ENCODE measurements at regions not wholly inside any gene's neighbourhood (a gene's known extent, or its start where the extent isn't known, plus 50 kb on each side); places are given as distances from the start of the nearest gene placed in this dataset.

DNA sequence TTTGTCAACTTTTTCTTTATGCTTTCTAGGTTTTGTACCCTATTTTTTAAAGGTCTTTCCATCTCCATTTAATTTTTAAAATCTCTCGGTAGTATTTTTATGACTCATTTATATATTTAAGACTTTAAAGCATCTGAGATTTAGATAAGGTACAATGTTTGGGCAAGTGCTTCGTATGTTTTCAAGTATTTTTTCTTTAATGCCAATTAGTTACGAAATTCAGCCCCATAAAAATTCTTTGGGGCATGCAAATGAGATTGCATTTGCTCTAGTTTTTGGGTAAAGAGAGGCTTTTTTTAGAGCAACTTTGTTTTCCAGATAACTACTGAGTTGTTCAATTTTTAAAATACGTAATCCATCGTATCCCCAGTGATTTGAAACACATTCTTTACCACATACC is 65.3 kb upstream of the CRHR1 start (continued):
- TF ChIP-seq, protein P1, sequence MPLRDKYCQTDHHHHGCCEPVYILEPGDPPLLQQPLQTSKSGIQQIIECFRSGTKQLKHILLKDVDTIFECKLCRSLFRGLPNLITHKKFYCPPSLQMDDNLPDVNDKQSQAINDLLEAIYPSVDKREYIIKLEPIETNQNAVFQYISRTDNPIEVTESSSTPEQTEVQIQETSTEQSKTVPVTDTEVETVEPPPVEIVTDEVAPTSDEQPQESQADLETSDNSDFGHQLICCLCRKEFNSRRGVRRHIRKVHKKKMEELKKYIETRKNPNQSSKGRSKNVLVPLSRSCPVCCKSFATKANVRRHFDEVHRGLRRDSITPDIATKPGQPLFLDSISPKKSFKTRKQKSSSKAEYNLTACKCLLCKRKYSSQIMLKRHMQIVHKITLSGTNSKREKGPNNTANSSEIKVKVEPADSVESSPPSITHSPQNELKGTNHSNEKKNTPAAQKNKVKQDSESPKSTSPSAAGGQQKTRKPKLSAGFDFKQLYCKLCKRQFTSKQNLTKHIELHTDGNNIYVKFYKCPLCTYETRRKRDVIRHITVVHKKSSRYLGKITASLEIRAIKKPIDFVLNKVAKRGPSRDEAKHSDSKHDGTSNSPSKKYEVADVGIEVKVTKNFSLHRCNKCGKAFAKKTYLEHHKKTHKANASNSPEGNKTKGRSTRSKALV (CRISPR knock-in tag; IDR thresholded peaks at IDR 0.05): no peak
- TF ChIP-seq ISL2 (CRISPR knock-in tag; IDR thresholded peaks at IDR 0.05) (no peak), HES4 (CRISPR knock-in tag; IDR thresholded peaks at IDR 0.05; ENCODE audit: borderline replicate concordance) (no peak), ZNF101 (CRISPR knock-in tag; IDR thresholded peaks at IDR 0.05; ENCODE audit: borderline replicate concordance, low read depth) (no peak)

DNA sequence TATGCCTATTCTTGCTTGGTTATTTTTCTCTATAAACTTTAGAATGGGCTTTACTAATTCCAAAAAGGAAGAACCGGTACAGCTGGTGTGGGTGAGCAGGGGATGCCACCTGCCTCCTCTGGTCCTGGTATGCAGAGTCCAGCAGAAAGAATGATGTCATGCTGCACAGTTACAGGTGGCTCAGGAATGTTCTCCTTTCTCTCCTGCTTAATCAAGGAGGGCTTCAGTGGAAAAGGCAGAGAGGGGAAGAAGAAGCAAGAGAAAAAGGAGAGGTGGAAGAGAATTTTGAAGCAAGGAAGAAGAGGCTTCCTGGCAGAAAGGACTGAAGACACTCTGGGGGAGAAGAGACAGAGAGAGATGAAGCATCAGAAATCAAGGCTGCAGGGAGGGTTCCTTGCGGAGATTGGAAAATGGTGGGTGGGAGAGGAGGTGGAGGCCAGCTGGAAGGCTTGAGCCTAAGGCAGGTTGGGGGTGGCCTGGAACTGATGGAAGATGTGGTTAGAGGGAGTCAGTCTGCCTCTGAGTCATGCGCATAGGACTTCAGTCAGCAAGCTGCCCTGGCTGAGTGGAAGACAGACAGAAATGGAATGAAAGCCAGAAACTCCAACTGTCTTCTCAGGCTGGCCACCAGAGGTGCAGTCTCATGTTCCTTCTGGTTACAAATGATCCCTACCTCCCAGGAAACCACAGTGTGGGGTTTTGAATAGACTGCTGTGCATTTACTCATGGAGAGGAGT is 64.6 kb upstream of the CRHR1 start:
- ATAC-seq (peak; percentile 85), DNase-seq (ENCODE audit: low spot score) (peak; percentile 41), FAIRE-seq (peak; percentile 93)
- no peak overlapping the region for H3K4me2 ChIP-seq (ENCODE audit: low read depth, low read length)
- H3K36me3 ChIP-seq (replicated peaks in 1 of 2; ENCODE audit: control insufficient read depth in 1 of 2, insufficient read depth in 2 of 2, low read length in 2 of 2): no peaks in the 10 kb centered on the region
- peaks cover 0 to 51% of the 10 kb centered on the region in 2 experiments; a peak in 4 of 5 replicates for H3K27me3 ChIP-seq (ENCODE audit: control insufficient read depth in 1 of 2, insufficient read depth in 2 of 2, low read length in 2 of 2)
- no peaks in the 10 kb centered on the region for H3K79me2 ChIP-seq (ENCODE audit: insufficient read depth, low read length)
- intact Hi-C loops (cut with micrococcal nuclease; ENCODE audit: unreplicated experiment) (no loop called here), in situ Hi-C loops (cut with HindIII; ENCODE audit: extremely low pct_ligation_motif_present, low pct_unique_long_range_greater_than_20kb) (no loop called here)
- H4K20me1 ChIP-seq (ENCODE audit: insufficient read depth, low read length): no peaks in the 10 kb centered on the region
- H3K9me3 ChIP-seq (ENCODE audit: low read length): no peaks in the 10 kb centered on the region
- no peaks in the 10 kb centered on the region for H3K4me1 ChIP-seq (ENCODE audit: insufficient read depth, low read length)
- no peak overlapping the region for H2AFZ ChIP-seq (ENCODE audit: low read length)
- H3K9ac ChIP-seq (ENCODE audit: insufficient read depth, low read depth, low read length): no peak overlapping the region
- 12% methylated on average over 3 of the region's 3 CpGs for WGBS (ENCODE audit: low lambda C conversion rate)
- ChIA-PET CTCF (ENCODE audit: low intra/inter-chr PET ratio, low total read pairs) (interaction anchor here (1.2 kb wide), 1 partner anchor 112 kb away, joined by 6 read pairs; no protein-coding TSS in a partner anchor), POLR2A (no interaction called here)
- no peak overlapping the region for H3K4me3 ChIP-seq (replicated peaks in 1 of 3; ENCODE audit: insufficient read depth in 1 of 3, low read depth in 2 of 3, low read length in 3 of 3)
- no peak overlapping the region for H3K27ac ChIP-seq (ENCODE audit: extremely low read length, insufficient read depth, low read length)
- no TSS peak for BruUV-seq (replicated peaks)
- TF ChIP-seq, protein P2, sequence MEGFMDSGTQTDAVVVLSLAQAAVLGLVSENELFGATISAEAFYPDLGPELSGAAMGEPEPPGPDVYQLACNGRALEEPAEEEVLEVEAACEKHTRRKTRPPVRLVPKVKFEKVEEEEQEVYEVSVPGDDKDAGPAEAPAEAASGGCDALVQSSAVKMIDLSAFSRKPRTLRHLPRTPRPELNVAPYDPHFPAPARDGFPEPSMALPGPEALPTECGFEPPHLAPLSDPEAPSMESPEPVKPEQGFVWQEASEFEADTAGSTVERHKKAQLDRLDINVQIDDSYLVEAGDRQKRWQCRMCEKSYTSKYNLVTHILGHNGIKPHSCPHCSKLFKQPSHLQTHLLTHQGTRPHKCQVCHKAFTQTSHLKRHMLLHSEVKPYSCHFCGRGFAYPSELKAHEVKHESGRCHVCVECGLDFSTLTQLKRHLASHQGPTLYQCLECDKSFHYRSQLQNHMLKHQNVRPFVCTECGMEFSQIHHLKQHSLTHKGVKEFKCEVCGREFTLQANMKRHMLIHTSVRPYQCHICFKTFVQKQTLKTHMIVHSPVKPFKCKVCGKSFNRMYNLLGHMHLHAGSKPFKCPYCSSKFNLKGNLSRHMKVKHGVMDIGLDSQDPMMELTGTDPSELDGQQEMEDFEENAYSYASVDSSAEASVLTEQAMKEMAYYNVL (CRISPR knock-in tag; IDR thresholded peaks at IDR 0.05; ENCODE audit: borderline replicate concordance): no peak
- no peak for TF ChIP-seq TOE1 (CRISPR knock-in tag; IDR thresholded peaks at IDR 0.05)
- TF ChIP-seq TCF7L2 (IDR thresholded peaks at IDR 0.05; ENCODE audit: low read depth, low read length): no peak
- TF ChIP-seq, protein P3, sequence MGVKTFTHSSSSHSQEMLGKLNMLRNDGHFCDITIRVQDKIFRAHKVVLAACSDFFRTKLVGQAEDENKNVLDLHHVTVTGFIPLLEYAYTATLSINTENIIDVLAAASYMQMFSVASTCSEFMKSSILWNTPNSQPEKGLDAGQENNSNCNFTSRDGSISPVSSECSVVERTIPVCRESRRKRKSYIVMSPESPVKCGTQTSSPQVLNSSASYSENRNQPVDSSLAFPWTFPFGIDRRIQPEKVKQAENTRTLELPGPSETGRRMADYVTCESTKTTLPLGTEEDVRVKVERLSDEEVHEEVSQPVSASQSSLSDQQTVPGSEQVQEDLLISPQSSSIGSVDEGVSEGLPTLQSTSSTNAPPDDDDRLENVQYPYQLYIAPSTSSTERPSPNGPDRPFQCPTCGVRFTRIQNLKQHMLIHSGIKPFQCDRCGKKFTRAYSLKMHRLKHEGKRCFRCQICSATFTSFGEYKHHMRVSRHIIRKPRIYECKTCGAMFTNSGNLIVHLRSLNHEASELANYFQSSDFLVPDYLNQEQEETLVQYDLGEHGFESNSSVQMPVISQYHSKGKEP (CRISPR knock-in tag; IDR thresholded peaks at IDR 0.05): no peak
- no peak for TF ChIP-seq ARNT (IDR thresholded peaks at IDR 0.05)
- TF ChIP-seq, protein P4, sequence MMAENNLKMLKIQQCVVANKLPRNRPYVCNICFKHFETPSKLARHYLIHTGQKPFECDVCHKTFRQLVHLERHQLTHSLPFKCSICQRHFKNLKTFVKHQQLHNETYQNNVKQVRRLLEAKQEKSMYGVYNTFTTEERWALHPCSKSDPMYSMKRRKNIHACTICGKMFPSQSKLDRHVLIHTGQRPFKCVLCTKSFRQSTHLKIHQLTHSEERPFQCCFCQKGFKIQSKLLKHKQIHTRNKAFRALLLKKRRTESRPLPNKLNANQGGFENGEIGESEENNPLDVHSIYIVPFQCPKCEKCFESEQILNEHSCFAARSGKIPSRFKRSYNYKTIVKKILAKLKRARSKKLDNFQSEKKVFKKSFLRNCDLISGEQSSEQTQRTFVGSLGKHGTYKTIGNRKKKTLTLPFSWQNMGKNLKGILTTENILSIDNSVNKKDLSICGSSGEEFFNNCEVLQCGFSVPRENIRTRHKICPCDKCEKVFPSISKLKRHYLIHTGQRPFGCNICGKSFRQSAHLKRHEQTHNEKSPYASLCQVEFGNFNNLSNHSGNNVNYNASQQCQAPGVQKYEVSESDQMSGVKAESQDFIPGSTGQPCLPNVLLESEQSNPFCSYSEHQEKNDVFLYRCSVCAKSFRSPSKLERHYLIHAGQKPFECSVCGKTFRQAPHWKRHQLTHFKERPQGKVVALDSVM (CRISPR knock-in tag; IDR thresholded peaks at IDR 0.05): no peak
- TF ChIP-seq, protein P5, sequence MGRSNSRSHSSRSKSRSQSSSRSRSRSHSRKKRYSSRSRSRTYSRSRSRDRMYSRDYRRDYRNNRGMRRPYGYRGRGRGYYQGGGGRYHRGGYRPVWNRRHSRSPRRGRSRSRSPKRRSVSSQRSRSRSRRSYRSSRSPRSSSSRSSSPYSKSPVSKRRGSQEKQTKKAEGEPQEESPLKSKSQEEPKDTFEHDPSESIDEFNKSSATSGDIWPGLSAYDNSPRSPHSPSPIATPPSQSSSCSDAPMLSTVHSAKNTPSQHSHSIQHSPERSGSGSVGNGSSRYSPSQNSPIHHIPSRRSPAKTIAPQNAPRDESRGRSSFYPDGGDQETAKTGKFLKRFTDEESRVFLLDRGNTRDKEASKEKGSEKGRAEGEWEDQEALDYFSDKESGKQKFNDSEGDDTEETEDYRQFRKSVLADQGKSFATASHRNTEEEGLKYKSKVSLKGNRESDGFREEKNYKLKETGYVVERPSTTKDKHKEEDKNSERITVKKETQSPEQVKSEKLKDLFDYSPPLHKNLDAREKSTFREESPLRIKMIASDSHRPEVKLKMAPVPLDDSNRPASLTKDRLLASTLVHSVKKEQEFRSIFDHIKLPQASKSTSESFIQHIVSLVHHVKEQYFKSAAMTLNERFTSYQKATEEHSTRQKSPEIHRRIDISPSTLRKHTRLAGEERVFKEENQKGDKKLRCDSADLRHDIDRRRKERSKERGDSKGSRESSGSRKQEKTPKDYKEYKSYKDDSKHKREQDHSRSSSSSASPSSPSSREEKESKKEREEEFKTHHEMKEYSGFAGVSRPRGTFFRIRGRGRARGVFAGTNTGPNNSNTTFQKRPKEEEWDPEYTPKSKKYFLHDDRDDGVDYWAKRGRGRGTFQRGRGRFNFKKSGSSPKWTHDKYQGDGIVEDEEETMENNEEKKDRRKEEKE (IDR thresholded peaks at IDR 0.05): no peak
- TF ChIP-seq HOXA3 (CRISPR knock-in tag; IDR thresholded peaks at IDR 0.05): no peak
